Ecto neural progenitor cell (in vitro differentiated cells): ENCODE measurements at regions not wholly inside any gene's neighbourhood (a gene's known extent, or its start where the extent isn't known, plus 50 kb on each side); places are given as distances from the start of the nearest gene placed in this dataset.
"Not testable (repeated sequence)": the region's sequence is repeated elsewhere in the genome, so short reads cannot be mapped to it uniquely, and the experiment has no call there.

Experiments used
- DNase-seq: peaks from one replicate; pipeline ENCODE4 v3.0.0-alpha.2; 2018; ENCODE audit warnings: low spot score

GRCh38 chr2:111448796-111449195, 328.1 kb downstream of the BCL2L11 start:
- DNase-seq = not testable (repeated sequence)

- DNase-seq = not testable (repeated sequence)
Measured at GRCh38 chr2:111450526-111450925, 329.8 kb downstream of the BCL2L11 start.

DNA sequence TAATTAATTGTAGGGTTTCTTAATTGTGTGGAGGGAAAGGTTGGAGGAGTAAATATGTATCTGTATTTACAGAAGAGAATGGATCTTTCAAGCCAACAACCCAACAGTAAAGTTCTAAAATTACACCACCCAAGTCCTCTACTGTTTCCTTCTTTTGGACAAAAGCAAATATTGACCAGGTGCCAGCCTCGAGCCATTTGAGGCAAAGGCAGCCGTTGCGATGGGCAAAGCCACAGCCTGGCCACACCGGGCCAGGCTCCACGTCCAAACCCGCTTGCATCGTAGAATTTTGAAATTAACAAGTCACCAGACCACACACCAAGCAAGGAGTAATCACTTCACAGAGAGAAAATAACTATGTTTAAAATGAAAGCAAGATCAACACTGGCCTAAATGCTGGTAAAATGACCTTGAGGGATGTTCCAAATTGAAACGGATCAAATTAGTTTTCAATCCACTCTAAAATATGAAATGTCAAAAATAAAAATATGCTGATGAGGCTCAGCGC, 331.0 kb downstream of the BCL2L11 start:
- not testable (repeated sequence) for DNase-seq

DNA sequence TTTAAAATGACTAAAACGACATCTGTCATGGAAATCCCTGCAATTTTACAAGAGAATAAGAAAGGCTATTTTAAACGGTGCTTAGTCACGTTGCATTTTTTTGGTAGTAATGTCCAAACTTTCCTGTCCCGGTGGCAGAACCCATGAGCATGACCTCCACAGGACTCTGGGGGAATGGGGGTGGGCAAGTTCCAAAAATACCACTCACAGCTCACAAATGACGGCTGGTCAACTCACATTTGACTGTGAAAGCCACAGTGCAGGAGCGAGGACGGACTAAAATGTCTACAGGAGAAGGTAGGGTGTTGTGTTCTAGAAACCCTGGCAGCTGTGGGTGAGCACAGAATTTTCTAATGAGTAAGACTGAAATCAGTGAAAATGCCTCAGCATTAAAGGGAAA, 331.5 kb downstream of the BCL2L11 start:
- DNase-seq = not testable (repeated sequence)

GRCh38 chr2:111453308-111453707, 332.6 kb downstream of the BCL2L11 start:
- DNase-seq = not testable (repeated sequence)

GRCh38 chr2:111453816-111454215, 333.1 kb downstream of the BCL2L11 start:
- not testable (repeated sequence) for DNase-seq

GRCh38 chr2:111454404-111454803, 333.7 kb downstream of the BCL2L11 start:
- DNase-seq = not testable (repeated sequence)

- not testable (repeated sequence) for DNase-seq
Measured at GRCh38 chr2:111455016-111456015, 334.6 kb downstream of the BCL2L11 start.

- DNase-seq = not testable (repeated sequence)
Measured at GRCh38 chr2:111457191-111457590, 336.5 kb downstream of the BCL2L11 start.

GRCh38 chr2:111460901-111461300, 340.2 kb downstream of the BCL2L11 start:
- DNase-seq = not testable (repeated sequence)

DNA sequence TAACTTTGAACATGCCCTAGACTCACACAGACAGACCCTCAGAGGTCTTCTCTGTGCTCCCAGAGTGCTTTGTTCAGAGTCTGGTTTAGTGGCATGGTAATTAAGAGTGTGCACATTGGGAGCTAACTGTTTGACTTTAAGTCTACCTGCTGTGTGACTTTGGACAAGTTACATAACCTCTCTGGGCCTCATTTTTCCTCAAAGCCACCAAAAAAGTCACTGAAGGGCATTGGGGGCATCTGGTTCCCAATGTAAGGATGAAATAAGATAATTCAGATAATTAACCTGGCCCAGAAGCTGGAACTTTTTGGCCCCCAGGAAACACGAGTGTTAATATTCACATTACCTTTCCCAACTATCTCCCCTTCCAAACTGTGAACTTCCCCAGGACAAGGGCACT, 341.1 kb downstream of the BCL2L11 start:
- DNase-seq = not testable (repeated sequence)

GRCh38 chr2:111462572-111462971, 341.9 kb downstream of the BCL2L11 start:
- not testable (repeated sequence) for DNase-seq

GRCh38 chr2:111463238-111463848, 342.6 kb downstream of the BCL2L11 start:
- DNase-seq = not testable (repeated sequence)

- DNase-seq = not testable (repeated sequence)
Measured at GRCh38 chr2:111463956-111464355, 343.2 kb downstream of the BCL2L11 start.

GRCh38 chr2:111464367-111464766, 343.7 kb downstream of the BCL2L11 start:
- DNase-seq = not testable (repeated sequence)

- not testable (repeated sequence) for DNase-seq
Measured at GRCh38 chr2:111465521-111465920, 344.8 kb downstream of the BCL2L11 start.

DNA sequence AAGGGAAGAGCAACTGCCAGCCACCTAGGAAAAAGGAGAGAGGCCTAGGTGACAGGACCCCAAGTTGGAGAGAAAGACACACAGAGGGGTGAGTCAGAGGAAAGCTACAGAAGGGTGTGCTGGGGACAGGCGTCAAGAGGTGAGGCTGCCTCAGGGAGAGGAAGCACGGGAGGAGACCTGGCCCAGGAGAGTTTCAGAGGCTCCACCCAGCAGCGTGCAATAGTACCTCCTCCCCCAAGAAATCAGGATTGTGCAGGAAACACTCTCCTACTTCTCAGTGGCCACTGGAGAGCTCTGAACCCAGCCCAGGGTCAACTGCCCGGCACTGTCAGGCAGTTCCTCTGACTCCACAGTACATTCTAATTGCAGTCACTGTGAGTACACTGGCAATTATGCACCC, 346.0 kb downstream of the BCL2L11 start:
- not testable (repeated sequence) for DNase-seq

- DNase-seq = not testable (repeated sequence)
Measured at GRCh38 chr2:111470924-111471323, 350.2 kb downstream of the BCL2L11 start.

DNA sequence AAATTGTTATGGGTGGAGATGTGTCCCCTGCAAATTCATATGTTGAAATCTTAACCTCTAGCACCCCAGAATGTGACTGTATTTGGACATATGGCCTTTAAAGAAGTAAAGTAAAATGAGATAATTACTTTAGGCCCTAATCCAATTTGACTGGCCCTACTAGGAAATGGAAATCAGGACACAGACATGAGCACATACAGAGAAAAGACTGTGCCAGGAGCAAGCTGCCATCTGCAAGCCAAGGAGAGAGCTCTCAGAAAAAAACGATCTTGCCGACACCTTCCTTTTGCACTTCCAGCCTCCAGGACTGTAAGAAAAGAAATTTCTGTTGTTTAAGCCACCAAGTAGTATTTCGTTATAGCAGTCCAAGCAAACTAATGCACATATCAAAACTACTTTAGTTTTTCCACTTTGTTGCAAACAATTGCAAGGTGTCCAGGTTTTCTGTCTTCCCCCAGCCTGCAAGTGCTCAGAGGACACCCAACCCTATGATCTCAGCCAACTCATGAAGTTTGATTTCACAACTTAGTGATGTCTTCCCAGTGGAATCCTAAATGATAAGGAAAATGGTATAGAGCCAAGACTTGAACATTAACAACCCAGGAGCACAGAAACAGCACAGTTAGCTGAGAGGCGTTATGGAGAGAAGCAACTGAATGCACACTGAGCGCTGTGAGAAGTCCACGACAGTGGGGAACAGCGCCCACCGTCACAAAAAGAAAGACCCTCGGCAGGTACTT, 351.2 kb downstream of the BCL2L11 start:
- not testable (repeated sequence) for DNase-seq

DNA sequence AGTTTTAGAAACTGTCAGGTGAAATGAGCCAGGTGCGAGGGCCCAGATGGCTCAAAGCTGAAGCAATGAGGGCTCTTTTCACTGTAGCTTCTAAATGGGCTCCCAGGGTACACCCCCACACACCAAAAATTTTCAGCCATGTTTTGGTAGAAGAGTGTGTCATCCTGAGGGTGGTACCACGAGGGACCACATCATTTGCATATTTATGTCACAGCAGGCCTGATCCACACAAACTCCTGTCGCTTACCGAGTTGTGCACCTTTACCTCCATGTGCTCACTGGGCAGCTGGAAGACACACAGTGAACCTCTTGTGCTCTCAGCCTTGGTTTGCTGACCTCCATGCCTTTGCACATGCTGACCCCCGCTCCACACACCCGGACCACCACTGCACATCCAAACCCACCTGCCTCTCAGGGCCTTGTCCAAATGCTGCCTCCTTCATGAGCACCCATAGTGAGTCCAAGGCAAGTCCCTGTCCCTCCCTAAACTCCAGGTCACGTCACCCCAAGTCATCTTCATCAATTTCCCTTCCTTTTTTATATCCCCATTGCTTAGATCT, 352.2 kb downstream of the BCL2L11 start:
- not testable (repeated sequence) for DNase-seq

DNA sequence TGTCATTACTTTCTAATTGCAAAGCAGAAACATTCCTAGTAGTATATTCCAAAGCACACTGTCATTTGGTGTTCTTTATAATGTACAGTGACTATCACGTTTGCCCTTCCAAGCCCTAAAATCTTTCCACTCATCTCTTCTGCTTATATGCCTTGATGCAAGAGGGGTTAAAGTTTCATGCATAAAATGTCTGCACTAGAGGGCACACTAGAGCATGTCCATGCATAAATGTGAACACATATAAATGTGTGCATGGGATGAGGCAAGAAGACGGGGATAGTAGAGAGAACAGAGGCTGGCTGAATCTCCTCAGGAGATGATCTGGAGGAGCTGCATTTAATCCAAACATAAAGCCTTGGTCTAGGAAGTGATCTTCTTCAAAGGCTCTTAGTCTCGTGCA, 352.8 kb downstream of the BCL2L11 start:
- DNase-seq = not testable (repeated sequence)
